ENCODE measurements at regions not wholly inside any gene's neighbourhood (a gene's known extent, or its start where the extent isn't known, plus 50 kb on each side); places are given as distances from the start of the nearest gene placed in this dataset.

DNA sequence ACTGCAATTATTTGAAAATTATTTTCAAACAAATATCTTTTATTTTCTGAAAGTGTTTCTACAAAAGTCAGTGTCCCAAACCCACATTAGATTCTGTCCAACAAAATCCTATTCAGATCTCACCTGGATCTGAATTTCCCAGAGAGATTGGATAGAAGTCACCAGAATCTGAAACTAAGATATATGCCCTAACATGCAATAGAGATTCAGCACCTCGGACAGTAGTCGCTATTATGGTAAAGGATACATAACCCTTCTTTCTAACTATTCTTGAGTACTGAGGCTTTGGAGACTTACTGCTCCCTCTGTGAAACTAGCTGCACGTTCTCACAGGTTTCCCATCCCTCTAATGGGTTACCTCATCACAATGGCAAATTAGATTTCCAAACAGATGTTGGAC, 151.4 kb downstream of the ID4 start:
- peak; percentile 16 for DNase-seq (ENCODE audit: low spot score)
- no peak for TF ChIP-seq CTCF (IDR thresholded peaks at IDR 0.05; ENCODE audit: borderline replicate concordance, control extremely low read depth, extremely low read depth, insufficient read depth, missing control alignments)
- in situ Hi-C loops (cut with MboI; ENCODE audit: low sequenced_read_pairs, unreplicated experiment), result no loop called here

GRCh38 chr6:19991176-19991575, 154.0 kb downstream of the ID4 start:
- in situ Hi-C loops (cut with MboI; ENCODE audit: low sequenced_read_pairs, unreplicated experiment), result no loop called here
- no peak for DNase-seq (ENCODE audit: low spot score)
- TF ChIP-seq CTCF (IDR thresholded peaks at IDR 0.05; ENCODE audit: borderline replicate concordance, control extremely low read depth, extremely low read depth, insufficient read depth, missing control alignments), result no peak

- no peak for TF ChIP-seq CTCF (IDR thresholded peaks at IDR 0.05; ENCODE audit: borderline replicate concordance, control extremely low read depth, extremely low read depth, insufficient read depth, missing control alignments)
These were observed 157.7 kb downstream of the ID4 start for GRCh38 chr6:19994909-19995308.

GRCh38 chr6:19995575-19996257, 158.5 kb downstream of the ID4 start:
- TF ChIP-seq CTCF (IDR thresholded peaks at IDR 0.05; ENCODE audit: borderline replicate concordance, control extremely low read depth, extremely low read depth, insufficient read depth, missing control alignments), result no peak
- no peak for DNase-seq (ENCODE audit: low spot score)
- in situ Hi-C loops (cut with MboI; ENCODE audit: low sequenced_read_pairs, unreplicated experiment), result no loop called here

More at GRCh38 chr6:19994909-19995308, 157.7 kb downstream of the ID4 start:
- in situ Hi-C loops (cut with MboI; ENCODE audit: low sequenced_read_pairs, unreplicated experiment), result no loop called here
- no peak for DNase-seq (ENCODE audit: low spot score)

- DNase-seq (ENCODE audit: low spot score), result no peak
- in situ Hi-C loops (cut with MboI; ENCODE audit: low sequenced_read_pairs, unreplicated experiment), result no loop called here
- TF ChIP-seq CTCF (IDR thresholded peaks at IDR 0.05; ENCODE audit: borderline replicate concordance, control extremely low read depth, extremely low read depth, insufficient read depth, missing control alignments), result no peak
These were observed 159.9 kb downstream of the ID4 start for GRCh38 chr6:19997104-19997503.

- TF ChIP-seq CTCF (IDR thresholded peaks at IDR 0.05; ENCODE audit: borderline replicate concordance, control extremely low read depth, extremely low read depth, insufficient read depth, missing control alignments), result no peak
- in situ Hi-C loops (cut with MboI; ENCODE audit: low sequenced_read_pairs, unreplicated experiment), result no loop called here
- no peak for DNase-seq (ENCODE audit: low spot score)
These were observed 161.4 kb downstream of the ID4 start for GRCh38 chr6:19998541-19998940.

Data from GM13976 (cell line).